Neural cell (in vitro differentiated cells): ENCODE measurements at regions not wholly inside any gene's neighbourhood (a gene's known extent, or its start where the extent isn't known, plus 50 kb on each side); places are given as distances from the start of the nearest gene placed in this dataset.

Experiments
- H2AFZ ChIP-seq: fragments of 200-600, 300-800 bp; sonication (generic), shearing (Covaris generic); 2 replicates; pipeline ENCODE4 v1.6.0; 2014; ENCODE audit warnings: low read depth, mild to moderate bottlenecking, antibody characterized with exemption, low read length, moderate library complexity
- H3F3A ChIP-seq: fragments of 200-600 bp; shearing (Covaris generic); 2 replicates; pipeline ENCODE4 v1.6.1; 2016; ENCODE audit warnings: mild to moderate bottlenecking, moderate library complexity, mixed read lengths, antibody characterized with exemption, low read length; ENCODE audit not compliant: insufficient read depth, poor library complexity, severe bottlenecking
- H3K27ac ChIP-seq: fragments of 200-600, 300-800 bp; sonication (generic), shearing (Covaris generic); 2 replicates; pipeline ENCODE4 v1.5.1; 2014; ENCODE audit warnings: mild to moderate bottlenecking, low read length, moderate library complexity
- H3K27me3 ChIP-seq: fragments of 300-800, 200-600 bp; sonication (generic), shearing (Covaris generic); 2 replicates; pipeline ENCODE4 v1.6.0; 2014; ENCODE audit warnings: mild to moderate bottlenecking, low read depth, low read length, moderate library complexity; ENCODE audit not compliant: insufficient read depth
- H3K36me3 ChIP-seq: fragments of 300-800, 200-600 bp; sonication (generic), shearing (Covaris generic); 2 replicates; pipeline ENCODE4 v1.5.1; 2014; ENCODE audit warnings: mild to moderate bottlenecking, antibody characterized with exemption, low read length, moderate library complexity; ENCODE audit not compliant: insufficient read depth
- H3K4me2 ChIP-seq: fragments of 300-800, 200-600 bp; sonication (generic), shearing (Covaris generic); 2 replicates; pipeline ENCODE4 v1.6.0; 2014; ENCODE audit warnings: mild to moderate bottlenecking, low read length
- H3K4me3 ChIP-seq: fragments of 300-800, 200-600 bp; sonication (generic), shearing (Covaris generic); 2 replicates; pipeline ENCODE4 v1.5.1; 2014; ENCODE audit warnings: mild to moderate bottlenecking, low read length, moderate library complexity
- H3K79me2 ChIP-seq: fragments of 200-600 bp; shearing (Covaris generic); replicated peaks from 2 replicates; pipeline ENCODE4 v1.6.0; 2014; ENCODE audit warnings: mild to moderate bottlenecking, low read length, moderate library complexity; ENCODE audit not compliant: insufficient read depth
- H3K9ac ChIP-seq: fragments of 300-800, 200-600 bp; sonication (generic), shearing (Covaris generic); 2 replicates; pipeline ENCODE4 v1.6.1; 2016; ENCODE audit warnings: mild to moderate bottlenecking, low read length, mixed read lengths
- H3K9me2 ChIP-seq: fragments of 200-600 bp; shearing (Covaris generic); 2 replicates; pipeline ENCODE4 v1.6.1; 2016; ENCODE audit warnings: mild to moderate bottlenecking, low read length, mixed read lengths; ENCODE audit not compliant: insufficient read depth
- H3K9me3 ChIP-seq: fragments of 200-600, 300-800 bp; sonication (generic), shearing (Covaris generic); 2 replicates; pipeline ENCODE4 v1.6.1; 2016; ENCODE audit warnings: mild to moderate bottlenecking, mixed run types, low read length, moderate library complexity, mixed read lengths
- H4K20me1 ChIP-seq: fragments of 200-600 bp; shearing (Covaris generic); 2 replicates; pipeline ENCODE4 v1.6.1; 2016; ENCODE audit warnings: mild to moderate bottlenecking, mixed run types; ENCODE audit not compliant: insufficient read depth
- EP300 ChIP-seq: fragments of 450-650 bp; conservative IDR thresholded peaks from 2 replicates; pipeline ENCODE4 v1.6.1; 2014; ENCODE audit warnings: antibody characterized with exemption, mild to moderate bottlenecking, moderate library complexity; ENCODE audit not compliant: poor library complexity, severe bottlenecking
- EZH2 ChIP-seq: fragments of 200-600, 300-800 bp; shearing (Covaris generic), sonication (generic); IDR thresholded peaks from 2 replicates; pipeline ENCODE4 v1.6.1; 2014; ENCODE audit warnings: antibody characterized with exemption, low read length, borderline replicate concordance, mild to moderate bottlenecking; ENCODE audit not compliant: insufficient read depth, poor library complexity, severe bottlenecking
- MXI1 ChIP-seq: fragments of 450-650 bp; conservative IDR thresholded peaks from 2 replicates; pipeline ENCODE4 v1.6.1; 2014; ENCODE audit warnings: antibody characterized with exemption, mild to moderate bottlenecking; ENCODE audit not compliant: poor library complexity, severe bottlenecking
- POLR2AphosphoS5 ChIP-seq: IDR thresholded peaks from 2 replicates; pipeline ENCODE4 v1.6.1; 2012
- RAD21 ChIP-seq: fragments of 450-650 bp; conservative IDR thresholded peaks from 2 replicates; pipeline ENCODE4 v1.6.1; 2014; ENCODE audit warnings: antibody characterized with exemption, mild to moderate bottlenecking, moderate library complexity
- SMC3 ChIP-seq: fragments of 450-650 bp; conservative IDR thresholded peaks from 2 replicates; pipeline ENCODE4 v1.6.1; 2014; ENCODE audit warnings: antibody characterized with exemption, mild to moderate bottlenecking, moderate library complexity; ENCODE audit not compliant: poor library complexity
- TAF1 ChIP-seq: IDR thresholded peaks from 2 replicates; pipeline ENCODE4 v1.6.1; 2012; ENCODE audit warnings: low read depth
- TF ChIP-seq, protein P1 (sequence below): fragments of 450-650 bp; IDR thresholded peaks from 2 replicates; pipeline ENCODE4 v1.5.1; 2014; ENCODE audit warnings: antibody characterized with exemption, mild to moderate bottlenecking, moderate library complexity; ENCODE audit not compliant: poor library complexity, severe bottlenecking
- TF ChIP-seq, protein P2 (sequence below): IDR thresholded peaks from 2 replicates; pipeline ENCODE4 v1.6.1; 2012; ENCODE audit warnings: borderline replicate concordance

- Histone ChIP-seq H3K9me2 (no peaks in the 10 kb centered on the region), H3F3A (no peaks in the 10 kb centered on the region), H3K4me3 (no peak overlapping the region), H3K79me2 (no peaks in the 10 kb centered on the region), H3K4me2 (no peak overlapping the region), H3K27ac (no peak overlapping the region), H3K9me3 (no peaks in the 10 kb centered on the region), H3K9ac (no peak overlapping the region), H3K27me3 (no peaks in the 10 kb centered on the region), H3K36me3 (no peaks in the 10 kb centered on the region), H4K20me1 (no peaks in the 10 kb centered on the region), H2AFZ (no peak overlapping the region)
- no peak for TF ChIP-seq POLR2AphosphoS5
- no peak for TF ChIP-seq RAD21
- TF ChIP-seq EP300, result no peak
- TF ChIP-seq, protein P1, sequence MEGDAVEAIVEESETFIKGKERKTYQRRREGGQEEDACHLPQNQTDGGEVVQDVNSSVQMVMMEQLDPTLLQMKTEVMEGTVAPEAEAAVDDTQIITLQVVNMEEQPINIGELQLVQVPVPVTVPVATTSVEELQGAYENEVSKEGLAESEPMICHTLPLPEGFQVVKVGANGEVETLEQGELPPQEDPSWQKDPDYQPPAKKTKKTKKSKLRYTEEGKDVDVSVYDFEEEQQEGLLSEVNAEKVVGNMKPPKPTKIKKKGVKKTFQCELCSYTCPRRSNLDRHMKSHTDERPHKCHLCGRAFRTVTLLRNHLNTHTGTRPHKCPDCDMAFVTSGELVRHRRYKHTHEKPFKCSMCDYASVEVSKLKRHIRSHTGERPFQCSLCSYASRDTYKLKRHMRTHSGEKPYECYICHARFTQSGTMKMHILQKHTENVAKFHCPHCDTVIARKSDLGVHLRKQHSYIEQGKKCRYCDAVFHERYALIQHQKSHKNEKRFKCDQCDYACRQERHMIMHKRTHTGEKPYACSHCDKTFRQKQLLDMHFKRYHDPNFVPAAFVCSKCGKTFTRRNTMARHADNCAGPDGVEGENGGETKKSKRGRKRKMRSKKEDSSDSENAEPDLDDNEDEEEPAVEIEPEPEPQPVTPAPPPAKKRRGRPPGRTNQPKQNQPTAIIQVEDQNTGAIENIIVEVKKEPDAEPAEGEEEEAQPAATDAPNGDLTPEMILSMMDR, result no peak
- no peak for TF ChIP-seq EZH2
- no peak for TF ChIP-seq SMC3
- no peak for TF ChIP-seq MXI1
- no peak for TF ChIP-seq TAF1
Measured at GRCh38 chr12:91287753-91288152, 105.1 kb upstream of the DCN start.

GRCh38 chr12:91278126-91278525 lies 95.5 kb upstream of the DCN start:
- Histone ChIP-seq H4K20me1 (no peaks in the 10 kb centered on the region), H3K27ac (no peak overlapping the region), H3K9me3 (no peaks in the 10 kb centered on the region), H3K4me3 (no peak overlapping the region), H2AFZ (no peak overlapping the region), H3K9me2 (no peaks in the 10 kb centered on the region), H3K36me3 (no peaks in the 10 kb centered on the region), H3K79me2 (no peaks in the 10 kb centered on the region), H3K27me3 (no peaks in the 10 kb centered on the region), H3K9ac (no peak overlapping the region), H3F3A (peaks cover 4% of the 10 kb centered on the region), H3K4me2 (no peak overlapping the region)
- TF ChIP-seq SMC3, result no peak
- no peak for TF ChIP-seq TAF1
- TF ChIP-seq, protein P1, result no peak
- TF ChIP-seq MXI1, result no peak
- TF ChIP-seq EP300, result no peak
- no peak for TF ChIP-seq EZH2
- TF ChIP-seq, protein P2, sequence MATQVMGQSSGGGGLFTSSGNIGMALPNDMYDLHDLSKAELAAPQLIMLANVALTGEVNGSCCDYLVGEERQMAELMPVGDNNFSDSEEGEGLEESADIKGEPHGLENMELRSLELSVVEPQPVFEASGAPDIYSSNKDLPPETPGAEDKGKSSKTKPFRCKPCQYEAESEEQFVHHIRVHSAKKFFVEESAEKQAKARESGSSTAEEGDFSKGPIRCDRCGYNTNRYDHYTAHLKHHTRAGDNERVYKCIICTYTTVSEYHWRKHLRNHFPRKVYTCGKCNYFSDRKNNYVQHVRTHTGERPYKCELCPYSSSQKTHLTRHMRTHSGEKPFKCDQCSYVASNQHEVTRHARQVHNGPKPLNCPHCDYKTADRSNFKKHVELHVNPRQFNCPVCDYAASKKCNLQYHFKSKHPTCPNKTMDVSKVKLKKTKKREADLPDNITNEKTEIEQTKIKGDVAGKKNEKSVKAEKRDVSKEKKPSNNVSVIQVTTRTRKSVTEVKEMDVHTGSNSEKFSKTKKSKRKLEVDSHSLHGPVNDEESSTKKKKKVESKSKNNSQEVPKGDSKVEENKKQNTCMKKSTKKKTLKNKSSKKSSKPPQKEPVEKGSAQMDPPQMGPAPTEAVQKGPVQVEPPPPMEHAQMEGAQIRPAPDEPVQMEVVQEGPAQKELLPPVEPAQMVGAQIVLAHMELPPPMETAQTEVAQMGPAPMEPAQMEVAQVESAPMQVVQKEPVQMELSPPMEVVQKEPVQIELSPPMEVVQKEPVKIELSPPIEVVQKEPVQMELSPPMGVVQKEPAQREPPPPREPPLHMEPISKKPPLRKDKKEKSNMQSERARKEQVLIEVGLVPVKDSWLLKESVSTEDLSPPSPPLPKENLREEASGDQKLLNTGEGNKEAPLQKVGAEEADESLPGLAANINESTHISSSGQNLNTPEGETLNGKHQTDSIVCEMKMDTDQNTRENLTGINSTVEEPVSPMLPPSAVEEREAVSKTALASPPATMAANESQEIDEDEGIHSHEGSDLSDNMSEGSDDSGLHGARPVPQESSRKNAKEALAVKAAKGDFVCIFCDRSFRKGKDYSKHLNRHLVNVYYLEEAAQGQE, result no peak
- TF ChIP-seq POLR2AphosphoS5, result no peak
